ENCODE measurements at regions not wholly inside any gene's neighbourhood (a gene's known extent, or its start where the extent isn't known, plus 50 kb on each side); places are given as distances from the start of the nearest gene placed in this dataset.

DNA sequence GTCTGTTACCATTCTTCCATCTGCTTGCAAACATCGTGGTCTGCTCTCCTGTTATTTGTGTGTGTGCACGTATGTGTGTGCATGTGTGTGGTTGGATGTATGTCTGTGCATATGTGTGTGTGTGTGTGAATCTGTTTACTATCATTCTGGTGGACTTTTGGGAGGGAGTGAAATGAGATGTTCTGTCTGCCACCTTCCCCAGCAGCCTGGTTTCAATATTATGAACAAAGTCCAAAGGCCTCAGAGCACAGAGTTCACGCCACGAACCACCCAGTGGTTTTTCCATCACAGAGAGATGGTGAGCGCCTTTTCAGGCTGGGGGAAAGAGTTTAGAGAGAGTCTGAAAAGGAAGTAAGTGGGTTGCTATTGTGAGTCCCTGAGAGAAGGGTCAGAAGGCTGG lies 67.1 kb upstream of the YWHAQ start:
- TF ChIP-seq, protein P1, sequence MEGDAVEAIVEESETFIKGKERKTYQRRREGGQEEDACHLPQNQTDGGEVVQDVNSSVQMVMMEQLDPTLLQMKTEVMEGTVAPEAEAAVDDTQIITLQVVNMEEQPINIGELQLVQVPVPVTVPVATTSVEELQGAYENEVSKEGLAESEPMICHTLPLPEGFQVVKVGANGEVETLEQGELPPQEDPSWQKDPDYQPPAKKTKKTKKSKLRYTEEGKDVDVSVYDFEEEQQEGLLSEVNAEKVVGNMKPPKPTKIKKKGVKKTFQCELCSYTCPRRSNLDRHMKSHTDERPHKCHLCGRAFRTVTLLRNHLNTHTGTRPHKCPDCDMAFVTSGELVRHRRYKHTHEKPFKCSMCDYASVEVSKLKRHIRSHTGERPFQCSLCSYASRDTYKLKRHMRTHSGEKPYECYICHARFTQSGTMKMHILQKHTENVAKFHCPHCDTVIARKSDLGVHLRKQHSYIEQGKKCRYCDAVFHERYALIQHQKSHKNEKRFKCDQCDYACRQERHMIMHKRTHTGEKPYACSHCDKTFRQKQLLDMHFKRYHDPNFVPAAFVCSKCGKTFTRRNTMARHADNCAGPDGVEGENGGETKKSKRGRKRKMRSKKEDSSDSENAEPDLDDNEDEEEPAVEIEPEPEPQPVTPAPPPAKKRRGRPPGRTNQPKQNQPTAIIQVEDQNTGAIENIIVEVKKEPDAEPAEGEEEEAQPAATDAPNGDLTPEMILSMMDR (IDR thresholded peaks at IDR 0.05) = no peak
- TF ChIP-seq POLR2A (IDR thresholded peaks at IDR 0.05; ENCODE audit: low read depth) (no peak), POLR2AphosphoS5 (IDR thresholded peaks at IDR 0.05) (no peak)

Measured in esophagus muscularis mucosa (tissue), 3 donors.